Prostate gland (tissue), 2 donors: ENCODE measurements at regions not wholly inside any gene's neighbourhood (a gene's known extent, or its start where the extent isn't known, plus 50 kb on each side); places are given as distances from the start of the nearest gene placed in this dataset.
"Not testable (repeated sequence)": the region's sequence is repeated elsewhere in the genome, so short reads cannot be mapped to it uniquely, and the experiment has no call there.

Experiments
- DNase-seq: peaks from one replicate; pipeline ENCODE4 v3.0.0-alpha.2; 2019; ENCODE audit warnings: low spot score
- H3K27ac ChIP-seq, 2 donors: fragments of 200-600 bp; sonication (generic); 2 replicates each; pipeline ENCODE4 v1.5.1; 2017 to 2019
- H3K27me3 ChIP-seq: fragments of 200-600 bp; sonication (generic); replicated peaks from 2 replicates; pipeline ENCODE4 v1.5.1; 2019; ENCODE audit not compliant: insufficient read depth
- H3K36me3 ChIP-seq, 2 donors: fragments of 200-600 bp; sonication (generic); 1 replicate in 1 of 2; 2 replicates in 1 of 2; pipeline versions ENCODE4 v1.5.1 to v1.8.1; 2017 to 2019
- H3K4me1 ChIP-seq: fragments of 200-600 bp; sonication (generic); replicated peaks from 2 replicates; pipeline ENCODE4 v1.5.1; 2019
- H3K4me3 ChIP-seq, 2 donors: fragments of 200-600 bp; sonication (generic); 2 replicates each; pipeline ENCODE4 v1.5.1; 2017 to 2019
- H3K9me3 ChIP-seq: fragments of 200-600 bp; sonication (generic); 2 replicates; pipeline ENCODE4 v1.5.1; 2017
- CTCF ChIP-seq, 4 experiments: fragments of 200-600 bp in 2 of 4; fragments of 450-650 bp in 2 of 4; sonication (generic) in 2 of 4; IDR thresholded peaks; 1 replicate in 3 of 4; 2 replicates in 1 of 4; pipeline ENCODE4 v1.5.1; 2016 to 2019; ENCODE audit warnings: antibody characterized with exemption in 4 of 4, mild to moderate bottlenecking in 2 of 4, moderate library complexity in 2 of 4
- POLR2A ChIP-seq: fragments of 450-650 bp; IDR thresholded peaks from one replicate; pipeline ENCODE4 v1.6.1; 2016; ENCODE audit warnings: antibody characterized with exemption, mild to moderate bottlenecking
- POLR2AphosphoS5 ChIP-seq: sonication (generic); formaldehyde crosslinking; IDR thresholded peaks from one replicate; pipeline ENCODE4 v1.6.1; 2017; ENCODE audit warnings: antibody characterized with exemption
- WGBS: methylation state at CpG from one replicate; pipeline ENCODE4 v1.1.5; 2018; 5-methylcytosine and 5-hydroxymethylcytosine counted together
- intact Hi-C: fragments of 100-400 bp; cut with DNase I; formaldehyde crosslinking; loops from one replicate; pipeline ENCODE4 v1.14.2; 2022

- no peak for DNase-seq
- H3K27ac ChIP-seq, result no peak overlapping the region
- intact Hi-C loops, result no loop called here
- H3K36me3 ChIP-seq, result no peaks in the 10 kb centered on the region
- WGBS, result 79% methylated on average over 3 of the region's 3 CpGs
- no peaks in the 10 kb centered on the region for H3K27me3 ChIP-seq
- H3K9me3 ChIP-seq, result no peaks in the 10 kb centered on the region
- no peak for TF ChIP-seq POLR2A
- no peak for TF ChIP-seq POLR2AphosphoS5
- no peak for TF ChIP-seq CTCF (IDR thresholded peaks at IDR 0.05)
- H3K4me1 ChIP-seq, result no peaks in the 10 kb centered on the region
- H3K4me3 ChIP-seq, result no peak overlapping the region
Measured at GRCh38 chr3:154835639-154836038, 244.5 kb upstream of the MME start.

GRCh38 chr3:154834831-154835230 is 245.3 kb upstream of the MME start:
- 93% methylated on average over 12 of the region's 12 CpGs for WGBS
- intact Hi-C loops, H3K27me3 ChIP-seq, H3K9me3 ChIP-seq, H3K4me3 ChIP-seq, H3K4me1 ChIP-seq, H3K27ac ChIP-seq, H3K36me3 ChIP-seq, DNase-seq: not testable (repeated sequence)

GRCh38 chr3:154829929-154830328 is 250.2 kb upstream of the MME start:
- Histone ChIP-seq H3K4me1 (no peaks in the 10 kb centered on the region), H3K36me3 (no peaks in the 10 kb centered on the region), H3K27me3 (no peaks in the 10 kb centered on the region), H3K27ac (no peak overlapping the region), H3K4me3 (no peak overlapping the region), H3K9me3 (no peaks in the 10 kb centered on the region)
- 22% methylated on average over 2 of the region's 2 CpGs for WGBS
- intact Hi-C loops, result no loop called here
- no peak for DNase-seq
- TF ChIP-seq POLR2A (no peak), CTCF (IDR thresholded peaks at IDR 0.05) (no peak), POLR2AphosphoS5 (no peak)

- no peaks in the 10 kb centered on the region for H3K27me3 ChIP-seq
- no peak for DNase-seq
- 83% methylated on average over 3 of the region's 3 CpGs for whole genome bisulfite sequencing
- no peaks in the 10 kb centered on the region for H3K4me1 ChIP-seq
- TF ChIP-seq POLR2A (no peak), CTCF (IDR thresholded peaks at IDR 0.05) (no peak), POLR2AphosphoS5 (no peak)
- intact Hi-C loops, result no loop called here
- H3K27ac ChIP-seq, result no peak overlapping the region
- no peaks in the 10 kb centered on the region for H3K36me3 ChIP-seq
- no peaks in the 10 kb centered on the region for H3K9me3 ChIP-seq
- no peak overlapping the region for H3K4me3 ChIP-seq
Measured at GRCh38 chr3:154819491-154819890, 260.6 kb upstream of the MME start.

- DNase-seq, result no peak
- TF ChIP-seq CTCF (IDR thresholded peaks at IDR 0.05) (no peak), POLR2A (no peak), POLR2AphosphoS5 (no peak)
- 58% methylated on average over 2 of the region's 2 CpGs for WGBS
- intact Hi-C loops, result no loop called here
- Histone ChIP-seq H3K4me1 (no peaks in the 10 kb centered on the region), H3K27ac (no peak overlapping the region), H3K27me3 (no peaks in the 10 kb centered on the region), H3K36me3 (no peaks in the 10 kb centered on the region), H3K4me3 (no peak overlapping the region), H3K9me3 (no peaks in the 10 kb centered on the region)
Measured at GRCh38 chr3:154818676-154819255, 261.4 kb upstream of the MME start.

DNA sequence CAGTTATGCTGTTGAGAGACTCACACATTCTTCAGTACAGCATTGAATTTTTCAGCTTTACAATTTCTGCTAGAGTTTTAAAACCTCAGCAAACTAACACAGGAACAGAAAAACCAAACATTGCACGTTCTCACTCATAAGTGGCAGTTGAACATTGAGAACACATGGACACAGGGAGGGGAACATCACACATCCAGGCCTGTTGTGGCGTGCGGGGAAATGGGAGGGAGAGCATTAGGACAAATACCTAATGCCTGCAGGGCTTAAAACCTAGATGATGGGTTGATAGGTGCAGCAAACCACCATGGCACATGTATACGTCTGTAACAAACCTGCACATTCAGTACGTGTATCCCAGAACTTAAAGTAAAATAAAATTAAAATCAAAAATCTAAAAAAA is 270.1 kb upstream of the MME start:
- intact Hi-C loops, H3K27ac ChIP-seq, H3K9me3 ChIP-seq, H3K4me1 ChIP-seq, DNase-seq, H3K27me3 ChIP-seq, H3K4me3 ChIP-seq, H3K36me3 ChIP-seq: not testable (repeated sequence)
- 71% methylated on average over 5 of the region's 5 CpGs for WGBS
